RWPE2 (cell line): ENCODE measurements at regions not wholly inside any gene's neighbourhood (a gene's known extent, or its start where the extent isn't known, plus 50 kb on each side); places are given as distances from the start of the nearest gene placed in this dataset.

ENCODE experiments used
- ATAC-seq: fragments of 200-7000 bp; cut with Tn5 transposase; 3 replicates; pipeline ENCODE4 v1.9.1; 2021; ENCODE audit warnings: low read depth
- DNase-seq: peaks from one replicate; pipeline ENCODE4 v3.0.0-alpha.2; 2020; ENCODE audit warnings: low spot score
- H3K27ac ChIP-seq: fragments of 450-650 bp; 2 replicates; pipeline ENCODE4 v1.5.1; 2017; ENCODE audit warnings: mild to moderate bottlenecking; ENCODE audit not compliant: poor library complexity, severe bottlenecking
- H3K27me3 ChIP-seq: fragments of 250-450 bp; sonication (Bioruptor Pico); 2 replicates; pipeline ENCODE4 v1.5.1; 2021; ENCODE audit warnings: mild to moderate bottlenecking, moderate library complexity; ENCODE audit not compliant: insufficient read depth, poor library complexity, severe bottlenecking
- H3K36me3 ChIP-seq: fragments of 250-450 bp; sonication (Bioruptor Pico); 2 replicates; pipeline ENCODE4 v1.5.1; 2020; ENCODE audit warnings: low read depth, mild to moderate bottlenecking, moderate library complexity
- H3K4me1 ChIP-seq: fragments of 250-450 bp; sonication (Bioruptor Pico); 2 replicates; pipeline ENCODE4 v1.5.1; 2021; ENCODE audit warnings: mild to moderate bottlenecking, moderate library complexity; ENCODE audit not compliant: insufficient read depth, poor library complexity, severe bottlenecking
- H3K4me3 ChIP-seq: fragments of 250-450 bp; sonication (Bioruptor Pico); 2 replicates; pipeline ENCODE4 v1.5.1; 2021; ENCODE audit warnings: mild to moderate bottlenecking, moderate library complexity; ENCODE audit not compliant: severe bottlenecking
- H3K9me3 ChIP-seq: fragments of 250-450 bp; sonication (Bioruptor Pico); 2 replicates; pipeline ENCODE4 v1.5.1; 2021; ENCODE audit warnings: mild to moderate bottlenecking, moderate library complexity; ENCODE audit not compliant: severe bottlenecking
- TF ChIP-seq, protein P1 (sequence below): fragments of 450-650 bp; IDR thresholded peaks from one replicate; pipeline ENCODE4 v1.5.1; 2017; ENCODE audit warnings: mild to moderate bottlenecking, moderate library complexity; ENCODE audit not compliant: poor library complexity, severe bottlenecking

- H3K4me1 ChIP-seq = no peaks in the 10 kb centered on the region
- no peaks in the 10 kb centered on the region for H3K9me3 ChIP-seq
- ATAC-seq (peak; percentile 73), DNase-seq (no peak)
- H3K4me3 ChIP-seq = no peak overlapping the region
- TF ChIP-seq, protein P1, sequence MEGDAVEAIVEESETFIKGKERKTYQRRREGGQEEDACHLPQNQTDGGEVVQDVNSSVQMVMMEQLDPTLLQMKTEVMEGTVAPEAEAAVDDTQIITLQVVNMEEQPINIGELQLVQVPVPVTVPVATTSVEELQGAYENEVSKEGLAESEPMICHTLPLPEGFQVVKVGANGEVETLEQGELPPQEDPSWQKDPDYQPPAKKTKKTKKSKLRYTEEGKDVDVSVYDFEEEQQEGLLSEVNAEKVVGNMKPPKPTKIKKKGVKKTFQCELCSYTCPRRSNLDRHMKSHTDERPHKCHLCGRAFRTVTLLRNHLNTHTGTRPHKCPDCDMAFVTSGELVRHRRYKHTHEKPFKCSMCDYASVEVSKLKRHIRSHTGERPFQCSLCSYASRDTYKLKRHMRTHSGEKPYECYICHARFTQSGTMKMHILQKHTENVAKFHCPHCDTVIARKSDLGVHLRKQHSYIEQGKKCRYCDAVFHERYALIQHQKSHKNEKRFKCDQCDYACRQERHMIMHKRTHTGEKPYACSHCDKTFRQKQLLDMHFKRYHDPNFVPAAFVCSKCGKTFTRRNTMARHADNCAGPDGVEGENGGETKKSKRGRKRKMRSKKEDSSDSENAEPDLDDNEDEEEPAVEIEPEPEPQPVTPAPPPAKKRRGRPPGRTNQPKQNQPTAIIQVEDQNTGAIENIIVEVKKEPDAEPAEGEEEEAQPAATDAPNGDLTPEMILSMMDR = peak; percentile 93
- H3K27me3 ChIP-seq = peaks cover 8% of the 10 kb centered on the region
- no peak overlapping the region for H3K27ac ChIP-seq
- no peaks in the 10 kb centered on the region for H3K36me3 ChIP-seq
These were observed 54.1 kb upstream of the SAMD11 start for GRCh38 chr1:869499-870244.
